GM19240 (cell line): ENCODE measurements at regions not wholly inside any gene's neighbourhood (a gene's known extent, or its start where the extent isn't known, plus 50 kb on each side); places are given as distances from the start of the nearest gene placed in this dataset.
"Not testable (repeated sequence)": the region's sequence is repeated elsewhere in the genome, so short reads cannot be mapped to it uniquely, and the experiment has no call there.

Source experiments
- DNase-seq: peaks from one replicate; pipeline ENCODE4 v3.0.0; 2011; ENCODE audit warnings: low spot score; ENCODE audit not compliant: insufficient read length

GRCh38 chr9:75456698-75457097, 368.4 kb downstream of the OSTF1 start:
- no peak for DNase-seq

- no peak for DNase-seq
These were observed 369.2 kb downstream of the OSTF1 start for GRCh38 chr9:75457474-75458011.

- DNase-seq = not testable (repeated sequence)
These were observed 371.0 kb downstream of the OSTF1 start for GRCh38 chr9:75459311-75459710.

DNA sequence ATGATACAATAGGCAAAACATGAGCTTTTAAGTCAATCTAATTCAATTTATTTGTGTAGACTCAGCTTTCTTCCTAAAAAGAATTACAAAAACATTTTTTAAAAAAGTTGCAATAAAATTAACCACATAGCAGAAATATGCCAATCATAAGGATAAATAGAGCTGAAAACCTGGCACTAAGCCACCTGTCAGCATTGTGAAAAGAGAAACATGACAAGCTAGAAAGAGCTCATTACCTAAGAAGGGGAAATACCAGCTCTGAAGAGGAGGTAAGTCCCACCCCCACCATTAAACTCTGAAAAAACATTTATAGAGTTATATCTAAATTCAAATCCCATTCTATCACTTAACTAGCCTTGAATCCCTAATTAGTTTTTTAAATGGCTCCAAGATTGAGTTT, 372.9 kb downstream of the OSTF1 start:
- DNase-seq = no peak

- DNase-seq = no peak
These were observed 374.6 kb downstream of the OSTF1 start for GRCh38 chr9:75462866-75463265.

- DNase-seq = no peak
These were observed 375.6 kb downstream of the OSTF1 start for GRCh38 chr9:75463871-75464270.

DNA sequence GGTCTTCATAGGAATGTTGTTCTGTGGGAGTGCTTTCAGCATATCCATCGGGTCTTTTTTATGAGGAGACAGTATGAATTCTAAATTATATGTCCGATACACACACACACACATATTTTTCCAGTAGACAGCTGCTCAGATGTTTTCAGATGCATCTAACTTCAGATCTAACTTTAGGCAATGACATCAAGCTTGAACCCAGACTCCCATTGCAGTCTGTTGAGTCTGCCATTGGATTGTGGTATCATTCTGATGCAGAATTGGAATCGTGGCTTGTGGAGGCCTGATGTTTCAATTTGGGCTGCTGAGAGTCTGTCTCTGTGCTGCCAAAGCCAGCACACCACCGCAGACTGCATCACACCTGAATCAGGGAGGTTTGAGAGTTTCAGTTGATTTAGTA, 376.4 kb downstream of the OSTF1 start:
- DNase-seq = no peak

DNA sequence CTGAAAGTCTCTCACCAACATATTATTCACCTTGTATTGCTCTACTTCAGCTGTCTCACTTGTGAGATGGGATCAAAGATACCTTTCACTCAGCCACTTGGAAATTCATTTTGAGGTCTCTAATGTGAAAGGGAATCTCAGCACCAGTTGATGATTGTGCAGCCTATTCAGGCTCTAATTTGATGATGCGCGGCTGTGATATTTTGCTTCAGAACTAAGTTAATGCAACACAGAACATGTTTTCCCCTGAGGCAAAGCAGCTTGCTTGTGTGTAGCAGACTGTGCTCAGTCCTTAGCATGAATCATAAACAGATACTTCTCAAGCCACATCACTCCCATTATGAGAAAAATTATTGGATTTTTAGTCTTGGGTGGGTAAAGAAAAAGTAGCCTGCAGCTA, 378.8 kb downstream of the OSTF1 start:
- DNase-seq = no peak

GRCh38 chr9:75471549-75472114, 383.3 kb downstream of the OSTF1 start:
- DNase-seq = no peak

DNA sequence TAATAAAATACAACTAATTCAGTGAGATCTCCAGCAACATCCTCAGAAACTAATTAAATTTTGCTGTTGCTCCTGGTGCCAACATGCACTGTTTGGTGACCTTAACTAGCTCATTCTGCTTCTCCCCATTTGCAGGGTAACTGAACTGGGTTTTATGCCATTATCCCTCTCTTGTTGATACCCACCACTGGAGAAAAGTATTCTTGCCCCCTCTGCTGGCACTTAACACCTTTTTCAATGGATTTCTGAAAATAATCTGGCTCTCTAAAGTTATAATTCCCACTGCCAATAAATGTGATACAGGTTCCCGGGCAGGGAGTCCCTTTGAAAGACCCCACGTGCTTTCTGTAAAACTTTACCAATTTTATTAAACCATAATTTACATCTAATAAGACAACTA, 394.3 kb downstream of the OSTF1 start:
- no peak for DNase-seq

- DNase-seq = no peak
These were observed 395.3 kb downstream of the OSTF1 start for GRCh38 chr9:75483636-75484035.

- DNase-seq = no peak
These were observed 399.8 kb downstream of the OSTF1 start for GRCh38 chr9:75487856-75488718.

GRCh38 chr9:75488719-75489110, 400.4 kb downstream of the OSTF1 start:
- DNase-seq = no peak

- DNase-seq = no peak
These were observed 400.1 kb upstream of the PCSK5 start for GRCh38 chr9:75490326-75490725.

- no peak for DNase-seq
These were observed 398.9 kb upstream of the PCSK5 start for GRCh38 chr9:75491533-75491932.

- no peak for DNase-seq
These were observed 390.7 kb upstream of the PCSK5 start for GRCh38 chr9:75499812-75500211.

DNA sequence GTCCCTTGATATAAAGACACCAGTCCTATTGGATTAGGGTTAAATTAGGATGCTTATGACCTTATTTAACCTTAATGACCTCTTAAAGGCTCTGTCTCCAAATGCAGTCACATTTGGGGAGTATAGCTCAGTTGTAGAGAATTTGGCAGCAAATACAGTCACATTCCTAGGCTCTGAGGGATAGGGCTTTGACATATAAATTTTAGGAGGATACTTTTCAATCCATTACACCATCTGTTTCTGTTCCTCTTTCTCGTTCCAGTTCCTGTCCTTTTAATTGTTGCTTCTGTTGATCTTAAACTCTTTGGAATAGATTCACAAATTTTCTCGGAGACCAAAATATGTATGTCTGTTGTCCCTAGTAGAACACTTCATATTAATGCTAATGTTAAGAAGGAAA, 390.0 kb upstream of the PCSK5 start:
- no peak for DNase-seq

- DNase-seq = not testable (repeated sequence)
These were observed 389.5 kb upstream of the PCSK5 start for GRCh38 chr9:75500940-75501339.

DNA sequence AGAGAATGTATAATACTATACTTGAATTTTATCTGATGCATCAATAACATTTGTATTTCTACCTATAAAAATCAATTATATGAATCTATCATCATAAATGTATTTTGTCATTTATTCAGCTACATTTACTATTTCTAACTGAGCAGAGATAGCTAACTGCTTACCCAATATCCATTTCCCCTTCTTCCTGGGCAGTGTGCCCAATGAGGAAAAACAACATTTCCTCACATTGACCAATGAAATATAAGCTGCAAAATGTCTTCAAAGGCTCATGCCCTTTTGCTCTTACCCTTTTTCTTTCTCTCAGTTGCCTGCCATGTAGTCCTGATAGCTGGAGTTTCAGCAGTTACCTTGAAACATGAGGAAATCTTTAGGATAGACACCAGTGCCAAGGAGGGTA, 385.8 kb upstream of the PCSK5 start:
- DNase-seq = no peak

- no peak for DNase-seq
These were observed 384.8 kb upstream of the PCSK5 start for GRCh38 chr9:75505654-75506053.

DNA sequence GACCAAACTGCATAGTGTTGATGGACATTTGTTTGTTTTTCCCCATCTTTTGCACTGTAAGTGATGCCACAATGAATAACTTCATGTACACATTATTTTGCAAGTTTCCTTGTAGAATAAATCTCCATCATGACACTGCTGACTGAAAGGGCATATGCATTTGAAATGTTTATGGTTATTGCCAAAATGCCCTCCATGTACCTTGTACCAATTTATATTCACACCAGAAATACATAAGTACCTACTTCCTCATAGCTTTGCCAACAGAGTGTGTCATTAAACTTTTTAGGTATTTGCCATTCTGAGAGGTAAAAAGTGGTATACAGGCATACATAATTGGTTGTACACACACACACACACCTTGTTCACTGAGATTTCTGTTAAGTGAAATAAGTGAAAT, 361.0 kb upstream of the PCSK5 start:
- DNase-seq = no peak

- DNase-seq = no peak
These were observed 358.9 kb upstream of the PCSK5 start for GRCh38 chr9:75531588-75531987.
